Testis (tissue), 2 donors: ENCODE measurements at regions not wholly inside any gene's neighbourhood (a gene's known extent, or its start where the extent isn't known, plus 50 kb on each side); places are given as distances from the start of the nearest gene placed in this dataset.

ENCODE experiments used
- POLR2A ChIP-seq: fragments of 450-650 bp; IDR thresholded peaks from one replicate; pipeline ENCODE4 v1.6.1; 2017; ENCODE audit warnings: antibody characterized with exemption, mild to moderate bottlenecking, moderate library complexity
- TF ChIP-seq, protein P1 (sequence below), 3 experiments: fragments of 450-650 bp in 2 of 3; fragments of 200-600 bp in 1 of 3; sonication (generic) in 1 of 3; IDR thresholded peaks; one replicate each; pipeline ENCODE4 v1.5.1; 2016 to 2019; ENCODE audit warnings: antibody characterized with exemption in 3 of 3, mild to moderate bottlenecking in 2 of 3, moderate library complexity in 1 of 3

DNA sequence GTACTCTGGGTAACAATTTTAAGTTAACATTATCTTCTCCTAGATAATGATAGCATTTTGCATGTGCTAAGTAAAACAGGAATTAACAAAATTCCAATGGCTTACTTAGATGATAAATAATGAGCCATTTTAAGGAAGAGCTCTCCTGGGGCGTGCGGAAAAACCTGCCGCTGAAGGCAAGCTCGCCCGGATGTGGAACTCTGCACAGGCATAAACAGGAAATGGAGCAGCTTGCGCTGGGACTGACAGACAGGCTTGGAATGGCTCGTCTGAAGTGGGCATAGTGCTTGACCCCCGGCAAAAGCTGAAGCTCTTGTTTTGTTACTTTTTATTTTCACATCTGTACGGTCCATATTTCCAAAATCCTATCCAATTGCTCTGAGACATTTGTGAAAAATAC is 169.2 kb downstream of the ZNF281 start:
- no peak for TF ChIP-seq POLR2A
- TF ChIP-seq, protein P1, sequence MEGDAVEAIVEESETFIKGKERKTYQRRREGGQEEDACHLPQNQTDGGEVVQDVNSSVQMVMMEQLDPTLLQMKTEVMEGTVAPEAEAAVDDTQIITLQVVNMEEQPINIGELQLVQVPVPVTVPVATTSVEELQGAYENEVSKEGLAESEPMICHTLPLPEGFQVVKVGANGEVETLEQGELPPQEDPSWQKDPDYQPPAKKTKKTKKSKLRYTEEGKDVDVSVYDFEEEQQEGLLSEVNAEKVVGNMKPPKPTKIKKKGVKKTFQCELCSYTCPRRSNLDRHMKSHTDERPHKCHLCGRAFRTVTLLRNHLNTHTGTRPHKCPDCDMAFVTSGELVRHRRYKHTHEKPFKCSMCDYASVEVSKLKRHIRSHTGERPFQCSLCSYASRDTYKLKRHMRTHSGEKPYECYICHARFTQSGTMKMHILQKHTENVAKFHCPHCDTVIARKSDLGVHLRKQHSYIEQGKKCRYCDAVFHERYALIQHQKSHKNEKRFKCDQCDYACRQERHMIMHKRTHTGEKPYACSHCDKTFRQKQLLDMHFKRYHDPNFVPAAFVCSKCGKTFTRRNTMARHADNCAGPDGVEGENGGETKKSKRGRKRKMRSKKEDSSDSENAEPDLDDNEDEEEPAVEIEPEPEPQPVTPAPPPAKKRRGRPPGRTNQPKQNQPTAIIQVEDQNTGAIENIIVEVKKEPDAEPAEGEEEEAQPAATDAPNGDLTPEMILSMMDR (IDR thresholded peaks at IDR 0.05), result no peak
